ENCODE measurements at regions not wholly inside any gene's neighbourhood (a gene's known extent, or its start where the extent isn't known, plus 50 kb on each side); places are given as distances from the start of the nearest gene placed in this dataset.

- no peaks in the 10 kb centered on the region for H3K27me3 Mint-ChIP-seq (ENCODE audit: low read depth)
- ChIA-PET CTCF (no interaction called here), POLR2A (no interaction called here)
- no peak overlapping the region for H3K27ac Mint-ChIP-seq
- TF ChIP-seq SOX15 (CRISPR knock-in tag; IDR thresholded peaks at IDR 0.05) (no peak), ATF6 (CRISPR knock-in tag; IDR thresholded peaks at IDR 0.05) (no peak), PRRX2 (CRISPR knock-in tag; IDR thresholded peaks at IDR 0.05) (no peak), AFF4 (CRISPR knock-in tag; IDR thresholded peaks at IDR 0.05; ENCODE audit: borderline replicate concordance) (no peak), PRDM15 (CRISPR knock-in tag; IDR thresholded peaks at IDR 0.05) (no peak), ZNF263 (CRISPR knock-in tag; IDR thresholded peaks at IDR 0.05; ENCODE audit: low read depth) (no peak), NFE2L1 (CRISPR knock-in tag; IDR thresholded peaks at IDR 0.05) (no peak), ELF4 (CRISPR knock-in tag; IDR thresholded peaks at IDR 0.05; ENCODE audit: low read depth) (no peak), NR1H2 (CRISPR knock-in tag; IDR thresholded peaks at IDR 0.05) (no peak), ZNF281 (CRISPR knock-in tag; IDR thresholded peaks at IDR 0.05) (no peak), ZNF219 (CRISPR knock-in tag; IDR thresholded peaks at IDR 0.05; ENCODE audit: borderline replicate concordance) (no peak), SMAD3 (CRISPR knock-in tag; IDR thresholded peaks at IDR 0.05; ENCODE audit: borderline replicate concordance) (no peak)
- DNase-seq (ENCODE audit: low spot score) (no peak), ATAC-seq (no peak)
- H3K36me3 Mint-ChIP-seq: no peaks in the 10 kb centered on the region
- no peak overlapping the region for H3K4me3 Mint-ChIP-seq
- H3K4me1 Mint-ChIP-seq: peaks cover 5% of the 10 kb centered on the region; the same call in 1 of the 2 replicates
- H3K9me3 Mint-ChIP-seq: peaks cover 5% of the 10 kb centered on the region; the same call in 1 of the 2 replicates
These were observed 175.4 kb downstream of the PCDH10 start for GRCh38 chr4:133324491-133324890.

- Mint-ChIP-seq H3K9me3 (no peaks in the 10 kb centered on the region), H3K27ac (no peak overlapping the region), H3K27me3 (ENCODE audit: low read depth) (no peaks in the 10 kb centered on the region), H3K36me3 (no peaks in the 10 kb centered on the region), H3K4me1 (peaks cover 5% of the 10 kb centered on the region; the same call in 1 of the 2 replicates), H3K4me3 (no peak overlapping the region)
- ATAC-seq: no peak
- POLR2A ChIA-PET: no interaction called here
- DNase-seq (ENCODE audit: low spot score): no peak
- TF ChIP-seq CREB1 (CRISPR knock-in tag; IDR thresholded peaks at IDR 0.05): no peak
- no peak for TF ChIP-seq FOXP4 (CRISPR knock-in tag; IDR thresholded peaks at IDR 0.05)
- TF ChIP-seq CBFB (CRISPR knock-in tag; IDR thresholded peaks at IDR 0.05; ENCODE audit: low read depth): no peak
- no peak for TF ChIP-seq E2F5 (CRISPR knock-in tag; IDR thresholded peaks at IDR 0.05)
- CTCF ChIA-PET: no interaction called here
These were observed 174.6 kb downstream of the PCDH10 start for GRCh38 chr4:133323670-133324069.

Measured in WTC11 (cell line).